ENCODE measurements at regions not wholly inside any gene's neighbourhood (a gene's known extent, or its start where the extent isn't known, plus 50 kb on each side); places are given as distances from the start of the nearest gene placed in this dataset.

- H3K27me3 ChIP-seq (ENCODE audit: control insufficient read depth, insufficient read depth, low read length) = no peaks in the 10 kb centered on the region
- H3K9ac ChIP-seq (ENCODE audit: low read depth, low read length) = no peak overlapping the region
- H3K9me3 ChIP-seq (ENCODE audit: control insufficient read depth, insufficient read depth, low read length) = no peaks in the 10 kb centered on the region
- no peak overlapping the region for H3K4me3 ChIP-seq (ENCODE audit: low read depth, low read length)
- H3K27ac ChIP-seq (ENCODE audit: low read depth, low read length) = no peak overlapping the region
- H3K36me3 ChIP-seq (ENCODE audit: control insufficient read depth, insufficient read depth, low read length) = no peaks in the 10 kb centered on the region
- peaks cover 9% of the 10 kb centered on the region for H3K4me1 ChIP-seq (ENCODE audit: control insufficient read depth, insufficient read depth, low read length)
These were observed 778.1 kb upstream of the SOX9 start for GRCh38 chr17:71342737-71343136.

- no peak overlapping the region for H3K4me3 ChIP-seq (ENCODE audit: low read depth, low read length)
- H3K27ac ChIP-seq (ENCODE audit: low read depth, low read length) = no peak overlapping the region
- H3K4me1 ChIP-seq (ENCODE audit: control insufficient read depth, insufficient read depth, low read length) = no peaks in the 10 kb centered on the region
- H3K9me3 ChIP-seq (ENCODE audit: control insufficient read depth, insufficient read depth, low read length) = no peaks in the 10 kb centered on the region
- no peaks in the 10 kb centered on the region for H3K36me3 ChIP-seq (ENCODE audit: control insufficient read depth, insufficient read depth, low read length)
- no peaks in the 10 kb centered on the region for H3K27me3 ChIP-seq (ENCODE audit: control insufficient read depth, insufficient read depth, low read length)
- no peak overlapping the region for H3K9ac ChIP-seq (ENCODE audit: low read depth, low read length)
These were observed 770.8 kb upstream of the SOX9 start for GRCh38 chr17:71349908-71350600.

- Histone ChIP-seq H3K9me3 (ENCODE audit: control insufficient read depth, insufficient read depth, low read length) (peaks cover 8% of the 10 kb centered on the region; the same call in 1 of the 2 replicates), H3K9ac (ENCODE audit: low read depth, low read length) (no peak overlapping the region), H3K27me3 (ENCODE audit: control insufficient read depth, insufficient read depth, low read length) (no peaks in the 10 kb centered on the region), H3K27ac (ENCODE audit: low read depth, low read length) (no peak overlapping the region), H3K4me3 (ENCODE audit: low read depth, low read length) (no peak overlapping the region), H3K36me3 (ENCODE audit: control insufficient read depth, insufficient read depth, low read length) (no peaks in the 10 kb centered on the region), H3K4me1 (ENCODE audit: control insufficient read depth, insufficient read depth, low read length) (no peaks in the 10 kb centered on the region)
These were observed 760.5 kb upstream of the SOX9 start for GRCh38 chr17:71360301-71360700.

GRCh38 chr17:71361656-71362450 is 759.0 kb upstream of the SOX9 start:
- H3K4me1 ChIP-seq (ENCODE audit: control insufficient read depth, insufficient read depth, low read length) = no peaks in the 10 kb centered on the region
- no peak overlapping the region for H3K27ac ChIP-seq (ENCODE audit: low read depth, low read length)
- no peaks in the 10 kb centered on the region for H3K27me3 ChIP-seq (ENCODE audit: control insufficient read depth, insufficient read depth, low read length)

GRCh38 chr17:71363661-71364060 is 757.2 kb upstream of the SOX9 start:
- Histone ChIP-seq H3K9me3 (ENCODE audit: control insufficient read depth, insufficient read depth, low read length) (no peaks in the 10 kb centered on the region; the same call in 1 of the 2 replicates), H3K9ac (ENCODE audit: low read depth, low read length) (no peak overlapping the region), H3K36me3 (ENCODE audit: control insufficient read depth, insufficient read depth, low read length) (no peaks in the 10 kb centered on the region), H3K27ac (ENCODE audit: low read depth, low read length) (no peak overlapping the region), H3K27me3 (ENCODE audit: control insufficient read depth, insufficient read depth, low read length) (no peaks in the 10 kb centered on the region), H3K4me3 (ENCODE audit: low read depth, low read length) (no peak overlapping the region), H3K4me1 (ENCODE audit: control insufficient read depth, insufficient read depth, low read length) (no peaks in the 10 kb centered on the region)

More at GRCh38 chr17:71361656-71362450, 759.0 kb upstream of the SOX9 start:
- Histone ChIP-seq H3K9ac (ENCODE audit: low read depth, low read length) (no peak overlapping the region), H3K4me3 (ENCODE audit: low read depth, low read length) (no peak overlapping the region), H3K9me3 (ENCODE audit: control insufficient read depth, insufficient read depth, low read length) (peaks cover 8% of the 10 kb centered on the region; the same call in 1 of the 2 replicates), H3K36me3 (ENCODE audit: control insufficient read depth, insufficient read depth, low read length) (no peaks in the 10 kb centered on the region)

- no peak overlapping the region for H3K9ac ChIP-seq (ENCODE audit: low read depth, low read length)
- H3K4me1 ChIP-seq (ENCODE audit: control insufficient read depth, insufficient read depth, low read length) = no peaks in the 10 kb centered on the region
- H3K4me3 ChIP-seq (ENCODE audit: low read depth, low read length) = no peak overlapping the region
- H3K9me3 ChIP-seq (ENCODE audit: control insufficient read depth, insufficient read depth, low read length) = no peaks in the 10 kb centered on the region
- H3K36me3 ChIP-seq (ENCODE audit: control insufficient read depth, insufficient read depth, low read length) = no peaks in the 10 kb centered on the region
- no peaks in the 10 kb centered on the region for H3K27me3 ChIP-seq (ENCODE audit: control insufficient read depth, insufficient read depth, low read length)
- no peak overlapping the region for H3K27ac ChIP-seq (ENCODE audit: low read depth, low read length)
These were observed 749.0 kb upstream of the SOX9 start for GRCh38 chr17:71371809-71372208.

- Histone ChIP-seq H3K27ac (ENCODE audit: low read depth, low read length) (no peak overlapping the region), H3K4me3 (ENCODE audit: low read depth, low read length) (no peak overlapping the region), H3K27me3 (ENCODE audit: control insufficient read depth, insufficient read depth, low read length) (no peaks in the 10 kb centered on the region), H3K36me3 (ENCODE audit: control insufficient read depth, insufficient read depth, low read length) (no peaks in the 10 kb centered on the region), H3K9me3 (ENCODE audit: control insufficient read depth, insufficient read depth, low read length) (no peaks in the 10 kb centered on the region), H3K9ac (ENCODE audit: low read depth, low read length) (no peak overlapping the region), H3K4me1 (ENCODE audit: control insufficient read depth, insufficient read depth, low read length) (no peaks in the 10 kb centered on the region)
These were observed 744.9 kb upstream of the SOX9 start for GRCh38 chr17:71375948-71376347.

GRCh38 chr17:71376933-71377332 is 743.9 kb upstream of the SOX9 start:
- H3K9ac ChIP-seq (ENCODE audit: low read depth, low read length) = no peak overlapping the region
- H3K27ac ChIP-seq (ENCODE audit: low read depth, low read length) = no peak overlapping the region
- H3K36me3 ChIP-seq (ENCODE audit: control insufficient read depth, insufficient read depth, low read length) = no peaks in the 10 kb centered on the region
- no peaks in the 10 kb centered on the region for H3K4me1 ChIP-seq (ENCODE audit: control insufficient read depth, insufficient read depth, low read length)
- H3K9me3 ChIP-seq (ENCODE audit: control insufficient read depth, insufficient read depth, low read length) = no peaks in the 10 kb centered on the region
- H3K27me3 ChIP-seq (ENCODE audit: control insufficient read depth, insufficient read depth, low read length) = no peaks in the 10 kb centered on the region
- H3K4me3 ChIP-seq (ENCODE audit: low read depth, low read length) = no peak overlapping the region

- Histone ChIP-seq H3K36me3 (ENCODE audit: control insufficient read depth, insufficient read depth, low read length) (no peaks in the 10 kb centered on the region), H3K9me3 (ENCODE audit: control insufficient read depth, insufficient read depth, low read length) (no peaks in the 10 kb centered on the region), H3K27ac (ENCODE audit: low read depth, low read length) (no peak overlapping the region), H3K4me3 (ENCODE audit: low read depth, low read length) (no peak overlapping the region), H3K4me1 (ENCODE audit: control insufficient read depth, insufficient read depth, low read length) (no peaks in the 10 kb centered on the region), H3K27me3 (ENCODE audit: control insufficient read depth, insufficient read depth, low read length) (no peaks in the 10 kb centered on the region), H3K9ac (ENCODE audit: low read depth, low read length) (no peak overlapping the region)
These were observed 742.8 kb upstream of the SOX9 start for GRCh38 chr17:71378036-71378435.

GRCh38 chr17:71378741-71379140 is 742.1 kb upstream of the SOX9 start:
- H3K4me1 ChIP-seq (ENCODE audit: control insufficient read depth, insufficient read depth, low read length) = no peaks in the 10 kb centered on the region
- H3K27me3 ChIP-seq (ENCODE audit: control insufficient read depth, insufficient read depth, low read length) = no peaks in the 10 kb centered on the region
- H3K36me3 ChIP-seq (ENCODE audit: control insufficient read depth, insufficient read depth, low read length) = no peaks in the 10 kb centered on the region
- H3K9ac ChIP-seq (ENCODE audit: low read depth, low read length) = no peak overlapping the region
- no peak overlapping the region for H3K27ac ChIP-seq (ENCODE audit: low read depth, low read length)
- no peaks in the 10 kb centered on the region for H3K9me3 ChIP-seq (ENCODE audit: control insufficient read depth, insufficient read depth, low read length)
- no peak overlapping the region for H3K4me3 ChIP-seq (ENCODE audit: low read depth, low read length)

- Histone ChIP-seq H3K4me1 (ENCODE audit: control insufficient read depth, insufficient read depth, low read length) (no peaks in the 10 kb centered on the region), H3K4me3 (ENCODE audit: low read depth, low read length) (no peak overlapping the region), H3K9me3 (ENCODE audit: control insufficient read depth, insufficient read depth, low read length) (no peaks in the 10 kb centered on the region), H3K27me3 (ENCODE audit: control insufficient read depth, insufficient read depth, low read length) (no peaks in the 10 kb centered on the region), H3K36me3 (ENCODE audit: control insufficient read depth, insufficient read depth, low read length) (no peaks in the 10 kb centered on the region), H3K9ac (ENCODE audit: low read depth, low read length) (no peak overlapping the region), H3K27ac (ENCODE audit: low read depth, low read length) (no peak overlapping the region)
These were observed 741.3 kb upstream of the SOX9 start for GRCh38 chr17:71379512-71379911.

All from HUES48 (cell line).